ENCODE measurements at regions not wholly inside any gene's neighbourhood (a gene's known extent, or its start where the extent isn't known, plus 50 kb on each side); places are given as distances from the start of the nearest gene placed in this dataset.
A peak's percentile ranks its signal among the peaks of the same experiment; 100 is the strongest.

DNA sequence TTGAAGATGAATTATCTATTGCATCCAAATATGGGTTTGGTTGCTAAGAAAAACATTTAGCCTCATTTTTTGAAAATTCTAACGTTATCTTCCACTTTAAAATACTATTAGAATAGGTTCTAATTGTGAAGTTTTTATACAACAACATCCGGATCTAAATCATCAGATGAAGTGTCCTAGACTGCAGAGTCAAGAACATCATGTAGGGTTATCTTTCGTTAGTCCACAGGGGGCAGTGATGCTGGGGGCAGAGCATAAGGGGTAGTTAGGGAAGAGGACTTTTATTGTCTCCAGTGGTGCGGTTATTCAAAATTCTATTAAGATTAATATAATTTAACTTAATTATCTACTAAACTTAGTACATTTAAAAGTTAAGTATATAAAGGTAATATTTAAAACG is 990.6 kb upstream of the PHF14 start:
- no peaks in the 10 kb centered on the region for H3K36me3 Mint-ChIP-seq (ENCODE audit: low read depth)
- H3K27me3 Mint-ChIP-seq (ENCODE audit: low read depth, poor library complexity), result no peaks in the 10 kb centered on the region
- H3K9me3 Mint-ChIP-seq, result peaks cover 4% of the 10 kb centered on the region
- TF ChIP-seq, protein P1, sequence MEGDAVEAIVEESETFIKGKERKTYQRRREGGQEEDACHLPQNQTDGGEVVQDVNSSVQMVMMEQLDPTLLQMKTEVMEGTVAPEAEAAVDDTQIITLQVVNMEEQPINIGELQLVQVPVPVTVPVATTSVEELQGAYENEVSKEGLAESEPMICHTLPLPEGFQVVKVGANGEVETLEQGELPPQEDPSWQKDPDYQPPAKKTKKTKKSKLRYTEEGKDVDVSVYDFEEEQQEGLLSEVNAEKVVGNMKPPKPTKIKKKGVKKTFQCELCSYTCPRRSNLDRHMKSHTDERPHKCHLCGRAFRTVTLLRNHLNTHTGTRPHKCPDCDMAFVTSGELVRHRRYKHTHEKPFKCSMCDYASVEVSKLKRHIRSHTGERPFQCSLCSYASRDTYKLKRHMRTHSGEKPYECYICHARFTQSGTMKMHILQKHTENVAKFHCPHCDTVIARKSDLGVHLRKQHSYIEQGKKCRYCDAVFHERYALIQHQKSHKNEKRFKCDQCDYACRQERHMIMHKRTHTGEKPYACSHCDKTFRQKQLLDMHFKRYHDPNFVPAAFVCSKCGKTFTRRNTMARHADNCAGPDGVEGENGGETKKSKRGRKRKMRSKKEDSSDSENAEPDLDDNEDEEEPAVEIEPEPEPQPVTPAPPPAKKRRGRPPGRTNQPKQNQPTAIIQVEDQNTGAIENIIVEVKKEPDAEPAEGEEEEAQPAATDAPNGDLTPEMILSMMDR (IDR thresholded peaks at IDR 0.05), result peak; percentile 8
- H3K4me1 Mint-ChIP-seq, result no peaks in the 10 kb centered on the region
- H3K4me3 Mint-ChIP-seq, result no peak overlapping the region
- no peak for DNase-seq
- no peak overlapping the region for H3K27ac Mint-ChIP-seq

DNA sequence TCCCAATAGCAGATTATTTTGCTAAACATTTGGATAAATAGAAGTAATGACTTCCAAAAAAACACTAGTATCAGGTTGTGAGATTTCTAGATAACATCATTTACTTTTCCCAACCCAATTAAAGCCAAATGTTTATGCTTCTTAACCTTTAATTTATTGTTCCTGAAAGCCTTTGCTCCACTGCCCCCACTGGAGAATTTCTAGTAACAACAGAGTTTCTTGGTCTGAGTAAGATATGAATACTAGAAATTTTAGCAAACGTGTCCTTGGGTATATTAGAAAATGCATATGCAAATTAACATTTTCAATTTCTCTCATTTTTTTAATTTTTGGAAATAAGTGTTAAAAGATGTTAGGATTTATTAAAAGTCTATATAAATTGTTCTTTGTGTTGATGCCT is 958.0 kb upstream of the PHF14 start:
- TF ChIP-seq, protein P1 (IDR thresholded peaks at IDR 0.05), result no peak
- Mint-ChIP-seq H3K36me3 (ENCODE audit: low read depth) (no peaks in the 10 kb centered on the region), H3K4me1 (no peaks in the 10 kb centered on the region), H3K27me3 (ENCODE audit: low read depth, poor library complexity) (no peaks in the 10 kb centered on the region), H3K27ac (no peak overlapping the region), H3K9me3 (peaks cover 6% of the 10 kb centered on the region), H3K4me3 (no peak overlapping the region)
- DNase-seq, result no peak

DNA sequence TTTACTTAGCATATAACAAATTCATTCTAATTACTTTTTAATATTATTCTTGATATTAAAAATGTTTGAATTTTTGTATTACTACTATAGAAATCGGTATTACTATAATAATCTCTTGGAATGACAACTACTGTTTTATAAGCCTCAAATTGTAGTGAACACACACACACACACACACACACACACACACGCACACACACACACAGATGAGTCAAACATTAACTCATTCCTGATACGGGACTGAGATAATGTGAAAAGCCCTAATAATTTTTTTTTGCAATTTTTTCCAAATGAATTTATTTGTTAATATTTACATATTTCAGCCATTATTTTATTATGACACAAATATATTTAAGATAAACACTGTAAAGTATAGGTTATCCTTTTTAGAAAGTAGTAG is 951.2 kb upstream of the PHF14 start:
- TF ChIP-seq, protein P1 (IDR thresholded peaks at IDR 0.05), result no peak
- DNase-seq, result no peak
- Mint-ChIP-seq H3K27me3 (ENCODE audit: low read depth, poor library complexity) (peaks cover 4% of the 10 kb centered on the region), H3K4me3 (no peak overlapping the region), H3K27ac (no peak overlapping the region), H3K36me3 (ENCODE audit: low read depth) (no peaks in the 10 kb centered on the region), H3K4me1 (no peaks in the 10 kb centered on the region), H3K9me3 (no peaks in the 10 kb centered on the region)

DNA sequence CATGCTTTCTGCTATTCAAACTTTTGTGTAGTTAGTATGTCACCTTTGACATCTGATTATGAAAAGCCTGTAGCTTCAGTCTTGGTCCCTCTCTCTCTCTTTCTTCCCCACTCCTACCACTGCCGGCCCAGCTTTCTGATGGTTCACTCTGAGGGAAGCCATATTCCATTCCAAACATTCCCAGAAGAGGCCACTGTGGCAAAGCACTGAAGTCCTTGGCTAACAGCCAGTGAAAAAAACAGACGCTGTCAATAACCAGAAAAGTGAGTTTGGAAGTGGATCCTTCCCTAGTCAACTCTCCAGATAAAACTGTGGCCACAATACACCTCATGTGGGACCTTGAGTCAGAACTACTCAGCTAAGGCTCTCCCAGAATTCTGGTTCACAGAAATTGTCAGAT is 950.7 kb upstream of the PHF14 start:
- Mint-ChIP-seq H3K4me1 (no peaks in the 10 kb centered on the region), H3K36me3 (ENCODE audit: low read depth) (no peaks in the 10 kb centered on the region), H3K27ac (no peak overlapping the region), H3K27me3 (ENCODE audit: low read depth, poor library complexity) (peaks cover 4% of the 10 kb centered on the region), H3K9me3 (no peaks in the 10 kb centered on the region), H3K4me3 (no peak overlapping the region)
- TF ChIP-seq, protein P1 (IDR thresholded peaks at IDR 0.05), result peak; percentile 19
- peak; percentile 26 for DNase-seq

DNA sequence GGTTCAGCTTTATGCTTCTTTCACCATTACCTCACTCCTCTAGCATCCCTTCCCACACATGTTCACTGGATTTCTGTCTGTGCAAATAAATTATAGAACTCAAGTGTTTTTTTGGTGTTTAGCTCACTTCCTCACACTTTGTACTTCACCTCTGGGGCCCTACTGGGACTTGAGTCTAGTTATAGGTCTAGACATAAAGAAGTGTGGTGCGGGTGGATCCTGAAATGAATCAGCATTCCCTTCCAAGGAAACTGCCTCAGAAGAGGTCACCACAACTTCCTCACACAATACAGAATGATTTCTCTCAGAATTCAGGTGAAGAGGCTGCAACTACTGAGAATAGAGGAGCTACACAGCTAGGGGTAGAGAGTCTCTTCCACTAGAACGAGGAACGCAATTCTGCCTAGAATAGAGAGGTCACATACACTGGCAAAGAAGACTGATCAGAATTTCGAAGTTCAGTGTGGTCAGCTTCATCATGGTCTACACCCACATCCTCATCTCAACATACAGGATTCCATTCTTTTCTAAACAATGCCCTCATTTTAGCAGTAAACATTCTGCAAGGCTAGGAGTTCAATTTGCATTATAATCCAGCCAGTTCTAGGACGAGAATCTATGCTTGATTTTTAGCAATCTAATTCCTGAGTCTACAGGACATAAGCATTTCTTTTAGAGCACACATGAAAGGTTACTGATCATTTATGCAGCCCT is 938.7 kb upstream of the PHF14 start:
- no peaks in the 10 kb centered on the region for H3K27me3 Mint-ChIP-seq (ENCODE audit: low read depth, poor library complexity)
- no peak overlapping the region for H3K27ac Mint-ChIP-seq
- H3K9me3 Mint-ChIP-seq, result no peaks in the 10 kb centered on the region
- DNase-seq, result no peak
- H3K4me3 Mint-ChIP-seq, result no peak overlapping the region
- H3K4me1 Mint-ChIP-seq, result no peaks in the 10 kb centered on the region
- TF ChIP-seq, protein P1 (IDR thresholded peaks at IDR 0.05), result no peak
- no peaks in the 10 kb centered on the region for H3K36me3 Mint-ChIP-seq (ENCODE audit: low read depth)

DNA sequence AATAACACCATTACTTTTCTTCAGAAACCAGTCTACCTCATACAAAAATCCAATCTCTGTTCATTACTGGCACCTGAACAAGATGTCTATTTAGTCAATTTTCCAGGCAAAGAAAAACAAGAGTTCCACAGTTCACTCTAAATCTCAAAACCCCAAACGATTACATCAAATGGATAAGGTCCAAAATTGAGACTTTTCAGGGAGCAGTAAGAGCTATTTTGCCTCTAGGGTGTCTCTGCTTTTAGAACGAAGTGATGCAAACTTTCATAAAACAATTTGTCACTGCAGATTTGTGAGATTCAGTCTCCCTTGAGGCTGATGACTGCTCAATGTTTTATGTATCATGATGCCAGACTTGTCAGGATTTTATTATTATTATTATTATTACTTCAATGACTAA is 937.0 kb upstream of the PHF14 start:
- Mint-ChIP-seq H3K4me1 (no peaks in the 10 kb centered on the region), H3K27ac (no peak overlapping the region), H3K27me3 (ENCODE audit: low read depth, poor library complexity) (no peaks in the 10 kb centered on the region), H3K9me3 (no peaks in the 10 kb centered on the region), H3K4me3 (no peak overlapping the region), H3K36me3 (ENCODE audit: low read depth) (no peaks in the 10 kb centered on the region)
- DNase-seq, result no peak
- TF ChIP-seq, protein P1 (IDR thresholded peaks at IDR 0.05), result no peak
